C4-2B (cell line): ENCODE measurements at regions not wholly inside any gene's neighbourhood (a gene's known extent, or its start where the extent isn't known, plus 50 kb on each side); places are given as distances from the start of the nearest gene placed in this dataset.

Source experiments
- CTCF ChIP-seq: fragments of 450-650 bp; conservative IDR thresholded peaks from 2 replicates; pipeline ENCODE4 v1.5.1; 2017; ENCODE audit warnings: mild to moderate bottlenecking
- ZFX ChIP-seq: fragments of 450-650 bp; IDR thresholded peaks from 2 replicates; pipeline ENCODE4 v1.6.1; 2017

- no peak for TF ChIP-seq CTCF
- no peak for TF ChIP-seq ZFX
Observed at GRCh38 chr10:89915968-89916367, 214.6 kb downstream of the KIF20B start.
